ENCODE measurements at regions not wholly inside any gene's neighbourhood (a gene's known extent, or its start where the extent isn't known, plus 50 kb on each side); places are given as distances from the start of the nearest gene placed in this dataset.

- WGBS (ENCODE audit: insufficient coverage, insufficient replicate concordance, low lambda C conversion rate, missing lambda C conversion rate), result 37% methylated on average over 4 of the region's 4 CpGs
- Histone ChIP-seq H3K79me2 (ENCODE audit: control insufficient read depth, insufficient read depth, low read length) (no peaks in the 10 kb centered on the region), H3K9me3 (replicated peaks; ENCODE audit: control insufficient read depth, insufficient read depth, low read length) (no peaks in the 10 kb centered on the region), H3K9ac (ENCODE audit: control insufficient read depth, insufficient read depth, low read length) (no peak overlapping the region), H2AFZ (ENCODE audit: control insufficient read depth, low read depth, low read length) (no peak overlapping the region), H3K27ac (ENCODE audit: control insufficient read depth, insufficient read depth) (no peak overlapping the region), H3K4me1 (ENCODE audit: control insufficient read depth, insufficient read depth, low read length) (no peaks in the 10 kb centered on the region), H3K27me3 (replicated peaks in 1 of 2; ENCODE audit: control insufficient read depth in 2 of 2, insufficient read depth in 2 of 2, low read length in 1 of 2) (no peaks in the 10 kb centered on the region), H4K20me1 (ENCODE audit: control insufficient read depth, insufficient read depth) (no peaks in the 10 kb centered on the region), H3K36me3 (ENCODE audit: control insufficient read depth in 2 of 2, insufficient read depth in 2 of 2, low read length in 1 of 2) (no peaks in the 10 kb centered on the region), H3K4me2 (ENCODE audit: control insufficient read depth, insufficient read depth) (no peak overlapping the region), H3K4me3 (no peak overlapping the region)
- CTCF ChIA-PET, result no interaction called here
- POLR2A ChIA-PET, result no interaction called here
- TF ChIP-seq TBL1XR1 (IDR thresholded peaks at IDR 0.05; ENCODE audit: low read depth, low read length), result no peak
- no peak for TF ChIP-seq ZNF24 (IDR thresholded peaks at IDR 0.05)
- TF ChIP-seq ZSCAN29 (IDR thresholded peaks at IDR 0.05), result no peak
- TF ChIP-seq IKZF1 (conservative IDR thresholded peaks at IDR 0.05), result no peak
- intact Hi-C loops (cut with micrococcal nuclease; ENCODE audit: unreplicated experiment), result loop anchor here (10.0 kb wide), 1 partner anchor 435 kb away; no protein-coding TSS in a partner anchor
- ATAC-seq, result no peak
- DNase-seq (ENCODE audit: low read depth, low spot score), result no peak
- RAD21 ChIA-PET (ENCODE audit: unreplicated experiment), result interaction anchor here (0.6 kb wide), 1 partner anchor 38 kb away, joined by 3 read pairs; no protein-coding TSS in a partner anchor
- SMC1A ChIA-PET (ENCODE audit: uncharacterized antibody, unreplicated experiment), result interaction anchor here (1.5 kb wide), 1 partner anchor 24 kb away, joined by 4 read pairs; no protein-coding TSS in a partner anchor
- no peak for FAIRE-seq
- no TSS peak for BruUV-seq (replicated peaks)
- in situ Hi-C loops (cut with MboI), result no loop called here
Observed at GRCh38 chr5:159759791-159760290, 156.4 kb upstream of the ADRA1B start.

- H3K27me3 ChIP-seq (replicated peaks in 1 of 2; ENCODE audit: control insufficient read depth in 2 of 2, insufficient read depth in 2 of 2, low read length in 1 of 2), result peaks cover 0 to 4% of the 10 kb centered on the region in 2 experiments; a peak in 3 of 4 replicates
- no peak overlapping the region for H3K4me2 ChIP-seq (ENCODE audit: control insufficient read depth, insufficient read depth)
- H3K36me3 ChIP-seq (ENCODE audit: control insufficient read depth in 2 of 2, insufficient read depth in 2 of 2, low read length in 1 of 2), result no peaks in the 10 kb centered on the region
- H3K79me2 ChIP-seq (ENCODE audit: control insufficient read depth, insufficient read depth, low read length), result no peaks in the 10 kb centered on the region
- H3K9me3 ChIP-seq (replicated peaks; ENCODE audit: control insufficient read depth, insufficient read depth, low read length), result no peaks in the 10 kb centered on the region
- no peak overlapping the region for H2AFZ ChIP-seq (ENCODE audit: control insufficient read depth, low read depth, low read length)
- H3K4me1 ChIP-seq (ENCODE audit: control insufficient read depth, insufficient read depth, low read length), result no peaks in the 10 kb centered on the region
- DNase-seq (ENCODE audit: low read depth, low spot score) (no peak), ATAC-seq (no peak), FAIRE-seq (no peak)
- intact Hi-C loops (cut with micrococcal nuclease; ENCODE audit: unreplicated experiment), result loop anchor here (10.0 kb wide), 1 partner anchor 438 kb away; no protein-coding TSS in a partner anchor
- H3K4me3 ChIP-seq, result no peak overlapping the region
- H4K20me1 ChIP-seq (ENCODE audit: control insufficient read depth, insufficient read depth), result no peaks in the 10 kb centered on the region
- no peak overlapping the region for H3K9ac ChIP-seq (ENCODE audit: control insufficient read depth, insufficient read depth, low read length)
- ChIA-PET CTCF (no interaction called here), RAD21 (ENCODE audit: unreplicated experiment) (no interaction called here), POLR2A (no interaction called here), SMC1A (ENCODE audit: uncharacterized antibody, unreplicated experiment) (interaction anchor here (0.6 to 0.8 kb wide), 2 partner anchors 21 to 553 kb away, joined by 3 read pairs; no protein-coding TSS in a partner anchor)
- BruUV-seq (replicated peaks), result no TSS peak
- in situ Hi-C loops (cut with MboI), result no loop called here
- no peak overlapping the region for H3K27ac ChIP-seq (ENCODE audit: control insufficient read depth, insufficient read depth)
- 5% methylated on average over 2 of the region's 2 CpGs for WGBS (ENCODE audit: insufficient coverage, insufficient replicate concordance, low lambda C conversion rate, missing lambda C conversion rate)
- TF ChIP-seq MXI1 (IDR thresholded peaks at IDR 0.05; ENCODE audit: low read depth, low read length) (no peak), NFIC (IDR thresholded peaks at IDR 0.05; ENCODE audit: low read depth, low read length) (no peak), MTA3 (IDR thresholded peaks at IDR 0.05; ENCODE audit: borderline replicate concordance, low read length) (no peak), KDM1A (IDR thresholded peaks at IDR 0.05; ENCODE audit: borderline replicate concordance) (no peak), CHD4 (IDR thresholded peaks at IDR 0.05) (no peak), ZBED1 (IDR thresholded peaks at IDR 0.05; ENCODE audit: borderline replicate concordance) (no peak), ZNF207 (IDR thresholded peaks at IDR 0.05; ENCODE audit: borderline replicate concordance) (no peak), CTCF (IDR thresholded peaks at IDR 0.05 in 2 of 3, conservative IDR thresholded peaks at IDR 0.05 in 1 of 3; ENCODE audit: control insufficient read depth in 2 of 3, extremely low read depth in 1 of 3, insufficient read depth in 1 of 3, low read depth in 3 of 3, low read length in 3 of 3) (no peak), BHLHE40 (IDR thresholded peaks at IDR 0.05; ENCODE audit: borderline replicate concordance in 1 of 2, low read depth in 2 of 2, low read length in 1 of 2) (no peak), POLR2A (IDR thresholded peaks at IDR 0.05; ENCODE audit: low read depth, low read length) (no peak), RCOR1 (conservative IDR thresholded peaks at IDR 0.05; ENCODE audit: low read depth, low read length) (no peak), IKZF2 (IDR thresholded peaks at IDR 0.05) (no peak), IRF4 (IDR thresholded peaks at IDR 0.05; ENCODE audit: low read depth, low read length) (no peak), PAX8 (IDR thresholded peaks at IDR 0.05) (no peak), TAF1 (IDR thresholded peaks at IDR 0.05; ENCODE audit: borderline replicate concordance, low read depth, low read length) (no peak), RAD51 (IDR thresholded peaks at IDR 0.05) (no peak), MTA2 (IDR thresholded peaks at IDR 0.05; ENCODE audit: low read depth) (no peak)
Observed at GRCh38 chr5:159762921-159763320, 153.4 kb upstream of the ADRA1B start.

Measured in GM12878 (cell line).